ENCODE measurements at regions not wholly inside any gene's neighbourhood (a gene's known extent, or its start where the extent isn't known, plus 50 kb on each side); places are given as distances from the start of the nearest gene placed in this dataset.
"Not testable (repeated sequence)": the region's sequence is repeated elsewhere in the genome, so short reads cannot be mapped to it uniquely, and the experiment has no call there.

GRCh38 chr18:30696201-30696600 lies 346.3 kb downstream of the DSC3 start:
- DNase-seq: no peak

GRCh38 chr18:30694773-30695172 lies 347.8 kb downstream of the DSC3 start:
- no peak for DNase-seq

- DNase-seq: no peak
These were observed 353.3 kb downstream of the DSC3 start for GRCh38 chr18:30689216-30689615.

- no peak for DNase-seq
These were observed 355.0 kb downstream of the DSC3 start for GRCh38 chr18:30687501-30687900.

- no peak for DNase-seq
These were observed 357.6 kb downstream of the DSC3 start for GRCh38 chr18:30684825-30685481.

GRCh38 chr18:30683836-30684235 lies 358.7 kb downstream of the DSC3 start:
- DNase-seq: no peak

GRCh38 chr18:30682672-30683071 lies 359.9 kb downstream of the DSC3 start:
- no peak for DNase-seq

- no peak for DNase-seq
These were observed 363.1 kb downstream of the DSC3 start for GRCh38 chr18:30679285-30679930.

- not testable (repeated sequence) for DNase-seq
These were observed 364.7 kb downstream of the DSC3 start for GRCh38 chr18:30677813-30678212.

GRCh38 chr18:30676053-30676480 lies 366.5 kb downstream of the DSC3 start:
- no peak for DNase-seq

- DNase-seq: no peak
These were observed 367.0 kb downstream of the DSC3 start for GRCh38 chr18:30675493-30675892.

- DNase-seq: no peak
These were observed 367.5 kb downstream of the DSC3 start for GRCh38 chr18:30675072-30675471.

- no peak for DNase-seq
These were observed 367.9 kb downstream of the DSC3 start for GRCh38 chr18:30674596-30674995.

GRCh38 chr18:30672439-30672838 lies 370.1 kb downstream of the DSC3 start:
- not testable (repeated sequence) for DNase-seq

- DNase-seq: no peak
These were observed 384.2 kb downstream of the DSC3 start for GRCh38 chr18:30658306-30658705.

- DNase-seq: no peak
These were observed 390.2 kb downstream of the DSC3 start for GRCh38 chr18:30652387-30652786.

GRCh38 chr18:30650499-30650898 lies 392.0 kb downstream of the DSC3 start:
- no peak for DNase-seq

- DNase-seq: no peak
These were observed 398.4 kb downstream of the DSC3 start for GRCh38 chr18:30644158-30644557.

GRCh38 chr18:30639361-30639760 lies 403.2 kb downstream of the DSC3 start:
- no peak for DNase-seq

GRCh38 chr18:30634249-30634648 lies 408.3 kb downstream of the DSC3 start:
- DNase-seq: no peak

- DNase-seq: no peak
These were observed 410.4 kb downstream of the DSC3 start for GRCh38 chr18:30632071-30632698.

GRCh38 chr18:30625961-30626360 lies 416.6 kb downstream of the DSC3 start:
- no peak for DNase-seq

- no peak for DNase-seq
These were observed 419.0 kb downstream of the DSC3 start for GRCh38 chr18:30623401-30624065.

GRCh38 chr18:30622635-30623034 lies 419.9 kb downstream of the DSC3 start:
- DNase-seq: no peak

Measured in KG1 (cell line).